Transverse colon (tissue), 4 donors: ENCODE measurements at regions not wholly inside any gene's neighbourhood (a gene's known extent, or its start where the extent isn't known, plus 50 kb on each side); places are given as distances from the start of the nearest gene placed in this dataset.

Source experiments
- DNase-seq: peaks from one replicate; pipeline ENCODE4 v3.0.0-alpha.2; 2019
- H3K27ac ChIP-seq, 4 donors: fragments of 200-600 bp; sonication (generic); 2 replicates each; pipeline ENCODE4 v1.5.1; 2016 to 2018; ENCODE audit warnings: inconsistent platforms in 4 of 4
- H3K27me3 ChIP-seq: fragments of 200-600 bp; sonication (generic); 2 replicates; pipeline ENCODE4 v1.5.1; 2017; ENCODE audit warnings: inconsistent platforms
- H3K36me3 ChIP-seq, 4 donors: fragments of 200-600 bp; sonication (generic); 2 replicates each; pipeline ENCODE4 v1.5.1; 2017 to 2019; ENCODE audit warnings: inconsistent platforms in 4 of 4
- H3K4me1 ChIP-seq, 4 donors: fragments of 200-600 bp; sonication (generic); 2 replicates each; pipeline ENCODE4 v1.5.1; 2017 to 2020; ENCODE audit warnings: inconsistent platforms in 4 of 4
- H3K4me3 ChIP-seq, 4 donors: fragments of 200-600 bp; sonication (generic); 1 replicate in 1 of 4; 2 replicates in 3 of 4; pipeline versions ENCODE4 v1.5.1 to v1.6.1; 2017 to 2019; ENCODE audit warnings: inconsistent platforms in 4 of 4
- H3K9me3 ChIP-seq, 2 donors: fragments of 200-600 bp; sonication (generic); 2 replicates each; pipeline ENCODE4 v1.5.1; 2017 to 2019; ENCODE audit warnings: inconsistent platforms in 2 of 2
- EP300 ChIP-seq: sonication (generic); formaldehyde crosslinking; IDR thresholded peaks from one replicate; pipeline ENCODE4 v1.6.1; 2017; ENCODE audit warnings: antibody characterized with exemption, low read depth
- POLR2A ChIP-seq: fragments of 450-650 bp; IDR thresholded peaks from one replicate; pipeline ENCODE4 v1.6.1; 2016; ENCODE audit warnings: antibody characterized with exemption, mild to moderate bottlenecking, moderate library complexity
- POLR2AphosphoS5 ChIP-seq, 3 donors: sonication (generic); formaldehyde crosslinking; IDR thresholded peaks; one replicate each; pipeline ENCODE4 v1.6.1; 2016; ENCODE audit warnings: antibody characterized with exemption in 3 of 3
- WGBS, 2 donors: methylation state at CpG; one replicate each; pipeline ENCODE4 v1.1.5; 2018; ENCODE audit warnings: low coverage in 1 of 2; 5-methylcytosine and 5-hydroxymethylcytosine counted together
- in situ Hi-C, 4 donors: fragments of 200-750 bp; cut with MboI; loops; one replicate each; pipeline versions ENCODE4 v1.15.0 to v1.15.1; 2017; ENCODE audit warnings: low sequenced_read_pairs in 3 of 4, low pct_ligation_motif_present in 1 of 4, low pct_unique_long_range_greater_than_20kb in 1 of 4
- intact Hi-C: fragments of 100-400 bp; cut with DNase I; formaldehyde crosslinking; loops from one replicate; pipeline ENCODE4 v1.15.1; 2023; ENCODE audit warnings: low total_unique reads
- TF ChIP-seq, protein P1 (sequence below), 5 experiments: fragments of 200-600 bp in 3 of 5; fragments of 450-650 bp in 2 of 5; sonication (generic) in 3 of 5; IDR thresholded peaks; 1 replicate in 2 of 5; 2 replicates in 3 of 5; pipeline ENCODE4 v1.5.1; 2016 to 2017; ENCODE audit warnings: antibody characterized with exemption in 5 of 5, inconsistent platforms in 3 of 5, mild to moderate bottlenecking in 2 of 5, moderate library complexity in 1 of 5

DNA sequence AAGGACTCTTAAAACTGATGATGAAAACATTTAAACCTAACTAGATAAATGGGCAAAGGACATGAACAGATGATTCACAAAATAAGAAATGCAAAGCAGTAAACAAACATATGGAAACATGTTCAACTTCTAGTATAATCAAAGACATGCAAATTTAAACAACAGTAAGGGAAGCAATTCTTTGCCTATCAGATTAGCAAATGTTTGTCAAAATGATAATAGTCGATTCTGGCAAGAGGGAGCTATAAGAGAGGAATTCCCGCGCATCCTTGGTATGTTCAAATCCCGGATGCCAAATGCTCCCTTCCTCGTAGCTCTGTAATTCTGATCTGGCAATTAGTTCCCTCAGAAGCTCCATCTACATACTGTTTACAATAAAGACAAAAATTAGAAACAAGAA is 320.5 kb downstream of the PHKB start:
- intact Hi-C loops (no loop called here), in situ Hi-C loops (no loop called here)
- WGBS, 2 donors = 80 to 83% methylated on average over 2 to 5 of the region's 5 CpGs
- Histone ChIP-seq H3K4me3 (no peak overlapping the region), H3K27ac (no peak overlapping the region), H3K9me3 (no peaks in the 10 kb centered on the region), H3K4me1 (peaks cover 0 to 6% (median 0%) of the 10 kb centered on the region in 4 donors), H3K36me3 (no peaks in the 10 kb centered on the region), H3K27me3 (no peaks in the 10 kb centered on the region)
- no peak for DNase-seq
- TF ChIP-seq POLR2AphosphoS5 (IDR thresholded peaks at IDR 0.05) (no peak), POLR2A (no peak), EP300 (no peak)
- TF ChIP-seq, protein P1, sequence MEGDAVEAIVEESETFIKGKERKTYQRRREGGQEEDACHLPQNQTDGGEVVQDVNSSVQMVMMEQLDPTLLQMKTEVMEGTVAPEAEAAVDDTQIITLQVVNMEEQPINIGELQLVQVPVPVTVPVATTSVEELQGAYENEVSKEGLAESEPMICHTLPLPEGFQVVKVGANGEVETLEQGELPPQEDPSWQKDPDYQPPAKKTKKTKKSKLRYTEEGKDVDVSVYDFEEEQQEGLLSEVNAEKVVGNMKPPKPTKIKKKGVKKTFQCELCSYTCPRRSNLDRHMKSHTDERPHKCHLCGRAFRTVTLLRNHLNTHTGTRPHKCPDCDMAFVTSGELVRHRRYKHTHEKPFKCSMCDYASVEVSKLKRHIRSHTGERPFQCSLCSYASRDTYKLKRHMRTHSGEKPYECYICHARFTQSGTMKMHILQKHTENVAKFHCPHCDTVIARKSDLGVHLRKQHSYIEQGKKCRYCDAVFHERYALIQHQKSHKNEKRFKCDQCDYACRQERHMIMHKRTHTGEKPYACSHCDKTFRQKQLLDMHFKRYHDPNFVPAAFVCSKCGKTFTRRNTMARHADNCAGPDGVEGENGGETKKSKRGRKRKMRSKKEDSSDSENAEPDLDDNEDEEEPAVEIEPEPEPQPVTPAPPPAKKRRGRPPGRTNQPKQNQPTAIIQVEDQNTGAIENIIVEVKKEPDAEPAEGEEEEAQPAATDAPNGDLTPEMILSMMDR (IDR thresholded peaks at IDR 0.05) = no peak

DNA sequence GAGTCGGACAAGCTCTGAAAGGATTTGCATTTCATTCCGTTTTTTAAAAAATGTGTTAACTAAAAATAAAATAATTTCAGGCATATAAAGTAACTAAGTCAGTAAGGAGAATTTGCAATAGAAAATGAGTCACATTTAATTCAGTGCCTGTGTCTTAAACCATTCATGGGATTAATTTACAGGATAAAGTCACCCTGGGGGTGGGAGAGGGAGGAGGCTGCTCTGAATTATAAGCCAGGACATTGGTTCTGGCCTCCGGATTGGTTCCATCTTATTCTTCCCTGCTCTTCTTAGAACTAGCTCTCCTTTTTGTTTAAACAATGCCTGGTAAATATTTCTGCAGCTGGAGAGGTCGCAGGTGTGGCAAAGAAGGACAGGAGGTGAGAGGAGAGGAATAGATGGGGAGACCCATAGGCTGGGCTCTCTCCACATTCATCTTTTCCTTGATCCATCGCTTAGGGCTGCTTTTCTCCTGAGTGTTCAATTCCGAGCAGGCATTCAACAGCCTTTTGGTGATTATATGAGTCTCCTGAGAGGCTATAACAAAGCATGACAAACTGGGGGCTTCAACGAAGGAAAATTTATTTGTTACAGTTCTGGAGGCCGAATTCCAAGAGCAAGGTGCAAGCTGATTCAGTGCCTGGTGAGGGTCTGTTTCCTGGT is 319.2 kb downstream of the PHKB start:
- 76 to 78% methylated on average over 6 to 8 of the region's 8 CpGs for WGBS, 2 donors

DNA sequence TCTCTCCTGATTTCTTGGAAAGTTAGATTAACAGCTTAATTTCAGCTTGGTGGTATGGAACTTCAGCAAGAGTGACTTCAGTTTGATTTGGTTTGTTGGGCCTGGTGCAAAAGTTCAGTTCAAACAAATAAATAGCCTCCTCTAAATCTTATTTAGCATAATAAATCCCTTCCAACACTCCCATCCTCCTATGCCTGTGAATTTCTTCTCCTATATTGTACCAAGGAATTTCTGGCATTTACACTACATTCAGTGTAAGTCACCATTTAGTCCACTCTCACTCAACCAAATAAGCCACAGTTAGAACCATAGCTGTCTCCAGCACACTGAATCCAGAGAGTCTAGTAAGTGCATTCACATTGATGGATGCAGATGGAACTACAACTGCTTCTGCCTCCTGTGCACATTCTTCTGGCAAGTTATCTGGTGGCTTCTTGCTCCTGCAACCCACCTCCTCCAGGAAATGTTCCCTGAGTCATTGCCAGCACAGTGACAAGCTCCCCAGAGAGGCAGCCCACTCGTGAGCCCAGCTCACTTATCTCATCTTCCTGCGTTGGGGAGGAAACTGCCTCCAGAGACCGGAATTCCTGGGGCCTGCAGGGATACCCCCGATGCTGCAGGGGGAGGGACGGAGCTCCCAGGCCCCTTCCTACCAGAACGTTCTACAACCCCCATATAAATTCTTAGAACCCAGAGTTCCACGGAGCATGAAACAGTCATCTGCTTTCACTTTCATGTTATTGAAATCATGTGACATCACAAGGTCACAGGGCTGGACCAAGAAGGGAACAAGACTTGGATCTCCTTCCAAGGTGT is 318.3 kb downstream of the PHKB start:
- peak overlapping the region in 1 of 4 donors; percentile 42 for H3K4me3 ChIP-seq

More for the DNA sequence above, 319.2 kb downstream of the PHKB start:
- Histone ChIP-seq H3K27ac (no peak overlapping the region), H3K4me1 (peaks cover 0 to 6% (median 0%) of the 10 kb centered on the region in 4 donors), H3K36me3 (no peaks in the 10 kb centered on the region), H3K27me3 (no peaks in the 10 kb centered on the region), H3K4me3 (peak overlapping the region in 1 of 4 donors; percentile 42), H3K9me3 (no peaks in the 10 kb centered on the region)
- no peak for DNase-seq
- in situ Hi-C loops (no loop called here), intact Hi-C loops (no loop called here)
- TF ChIP-seq POLR2A (no peak), POLR2AphosphoS5 (IDR thresholded peaks at IDR 0.05) (no peak), EP300 (no peak)
- TF ChIP-seq, protein P1 (IDR thresholded peaks at IDR 0.05) = no peak

More for the DNA sequence above, 318.3 kb downstream of the PHKB start:
- Histone ChIP-seq H3K4me1 (peaks cover 0 to 6% (median under 1%) of the 10 kb centered on the region in 4 donors), H3K27ac (no peak overlapping the region), H3K36me3 (no peaks in the 10 kb centered on the region), H3K27me3 (no peaks in the 10 kb centered on the region), H3K9me3 (no peaks in the 10 kb centered on the region)
- no peak for DNase-seq
- in situ Hi-C loops = no loop called here
- intact Hi-C loops = no loop called here
- TF ChIP-seq POLR2AphosphoS5 (IDR thresholded peaks at IDR 0.05) (no peak), EP300 (no peak), POLR2A (no peak)
- TF ChIP-seq, protein P1 (IDR thresholded peaks at IDR 0.05) = no peak
- 37% methylated on average over 7 of the region's 7 CpGs; no CpG with 5 or more reads in 1 of the 2 donors for WGBS, 2 donors
